ENCODE measurements at regions not wholly inside any gene's neighbourhood (a gene's known extent, or its start where the extent isn't known, plus 50 kb on each side); places are given as distances from the start of the nearest gene placed in this dataset.

GRCh38 chr13:111532111-111532510 is 211.7 kb downstream of the TEX29 start:
- no peak for TF ChIP-seq CTCF (optimal IDR thresholded peaks at IDR 0.05 in 1 of 3, IDR thresholded peaks at IDR 0.05 in 1 of 3, conservative IDR thresholded peaks at IDR 0.05 in 1 of 3; ENCODE audit: extremely low read depth in 1 of 3, insufficient read depth in 2 of 3, low read length in 3 of 3)
- TF ChIP-seq EZH2 (IDR thresholded peaks at IDR 0.05; ENCODE audit: low read length): no peak

Data from keratinocyte (primary cell).